GM19240 (cell line): ENCODE measurements at regions not wholly inside any gene's neighbourhood (a gene's known extent, or its start where the extent isn't known, plus 50 kb on each side); places are given as distances from the start of the nearest gene placed in this dataset.

Experiments used
- DNase-seq: peaks from one replicate; pipeline ENCODE4 v3.0.0; 2011; ENCODE audit warnings: low spot score; ENCODE audit not compliant: insufficient read length

DNA sequence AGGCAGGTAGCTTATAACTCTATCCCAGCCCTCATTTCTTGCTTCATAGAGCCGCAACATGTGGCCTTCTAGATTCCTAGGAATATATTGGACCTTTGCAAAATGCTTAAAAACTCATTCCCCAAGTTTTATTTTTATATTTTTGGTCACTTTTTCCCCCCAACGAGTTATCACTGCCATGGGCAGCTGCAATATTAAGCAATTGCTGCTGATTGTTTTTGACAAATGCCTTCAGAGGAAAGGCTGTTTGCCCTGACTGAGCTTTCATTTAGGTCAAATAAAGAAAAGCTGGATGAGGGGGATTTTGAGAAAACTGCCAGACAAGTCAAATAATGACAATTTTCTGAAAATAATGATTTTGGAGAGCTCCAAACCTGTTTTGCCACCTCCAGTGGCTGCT, 976.9 kb upstream of the MBL2 start:
- no peak for DNase-seq

GRCh38 chr10:53748319-53748718, 975.7 kb upstream of the MBL2 start:
- no peak for DNase-seq

DNA sequence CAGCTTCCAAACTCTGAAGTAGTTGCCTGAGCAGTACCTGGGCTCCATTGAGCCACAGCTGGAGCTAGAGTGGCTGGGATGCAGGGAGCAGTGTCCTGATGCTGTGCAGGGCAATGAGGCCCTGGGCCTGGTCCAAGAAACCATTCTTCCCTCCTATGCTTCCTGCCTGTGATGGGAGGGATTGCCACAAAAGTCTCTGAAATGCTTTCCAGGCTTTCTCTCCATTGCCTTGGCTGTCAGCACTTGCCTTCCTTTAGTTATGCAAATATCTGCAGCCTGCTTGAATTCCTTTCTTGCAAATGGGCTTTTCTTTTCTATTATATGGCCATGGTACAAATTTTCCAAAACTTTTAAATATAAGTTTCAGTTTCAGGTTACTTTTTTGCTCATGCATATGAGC, 972.2 kb upstream of the MBL2 start:
- DNase-seq: no peak

- DNase-seq: no peak
Observed at GRCh38 chr10:53744176-53744575, 971.6 kb upstream of the MBL2 start.

- no peak for DNase-seq
Observed at GRCh38 chr10:53737132-53737531, 964.5 kb upstream of the MBL2 start.

DNA sequence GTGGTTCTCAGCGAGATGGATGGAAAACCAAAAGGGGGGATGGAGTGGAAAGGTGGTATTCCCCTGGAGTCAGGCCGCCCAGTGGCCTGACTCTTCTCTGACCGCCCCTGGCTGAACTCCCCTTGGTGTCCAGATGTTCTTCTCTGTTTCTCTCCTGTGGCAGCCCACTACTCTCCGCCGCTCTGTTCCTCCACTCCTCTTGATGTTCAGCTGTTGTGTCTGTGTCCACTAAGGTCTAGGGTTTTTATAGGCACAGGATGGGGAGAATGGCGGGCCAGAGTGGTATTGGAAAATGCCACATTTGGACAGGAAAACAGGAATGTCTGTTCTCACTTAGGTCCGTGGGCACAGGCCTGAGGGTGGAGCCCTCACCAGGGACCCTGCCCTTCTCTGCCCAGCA, 954.3 kb upstream of the MBL2 start:
- DNase-seq: no peak

DNA sequence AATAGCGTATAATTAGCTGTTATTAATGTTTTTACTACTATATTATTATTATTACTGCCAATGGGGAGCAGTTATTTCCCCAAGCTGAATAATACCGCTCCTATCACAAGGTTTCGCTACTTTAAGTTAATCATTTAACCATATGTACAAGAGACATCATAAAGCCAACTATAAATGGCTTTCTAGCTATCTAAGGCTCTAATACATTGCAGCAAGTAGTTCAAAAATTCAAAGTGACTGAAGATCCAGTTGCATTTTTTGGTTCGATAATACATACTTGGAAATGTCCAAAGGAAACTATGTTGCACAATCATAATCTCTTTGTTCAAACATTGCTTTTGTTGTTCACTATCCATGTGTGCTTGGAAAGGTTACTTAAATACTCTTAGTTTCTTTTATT, 952.0 kb upstream of the MBL2 start:
- DNase-seq: no peak

DNA sequence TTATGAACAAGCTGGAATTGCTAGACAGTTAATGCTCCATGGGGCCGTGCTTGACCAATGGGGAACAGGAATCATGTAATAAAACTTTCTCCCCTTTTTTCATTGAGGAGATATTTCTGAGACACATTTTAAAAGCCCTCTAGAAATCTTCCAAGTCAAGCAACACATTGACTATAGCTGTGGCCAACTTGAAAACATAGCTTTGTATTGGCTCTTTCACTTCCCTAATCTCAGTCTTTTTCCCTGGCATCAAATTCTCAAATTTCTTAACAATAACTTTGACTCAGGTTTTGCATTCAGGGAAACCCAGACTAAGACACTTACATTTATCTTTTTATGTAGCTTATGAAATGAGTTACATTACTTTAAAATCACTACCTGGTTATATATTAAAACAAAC, 947.1 kb upstream of the MBL2 start:
- DNase-seq: no peak

DNA sequence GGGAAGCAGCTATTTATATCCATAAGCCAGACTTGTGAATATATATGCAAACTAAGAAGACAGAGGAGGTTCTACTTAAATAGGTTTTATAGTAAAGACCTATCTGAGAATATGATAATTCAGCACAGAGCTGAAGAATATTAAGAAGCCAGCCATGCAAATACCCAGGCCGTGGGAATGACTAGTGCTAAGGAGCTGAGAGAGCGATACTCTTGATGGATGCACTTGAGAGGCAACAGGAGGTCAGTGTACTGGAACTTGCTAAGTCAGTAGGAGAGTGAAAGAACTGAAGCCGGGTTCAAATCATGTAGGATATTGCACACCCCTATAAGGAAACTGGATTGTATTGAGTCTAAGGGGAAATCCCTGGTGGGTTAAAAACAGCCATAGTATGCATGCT, 943.6 kb upstream of the MBL2 start:
- DNase-seq: no peak

DNA sequence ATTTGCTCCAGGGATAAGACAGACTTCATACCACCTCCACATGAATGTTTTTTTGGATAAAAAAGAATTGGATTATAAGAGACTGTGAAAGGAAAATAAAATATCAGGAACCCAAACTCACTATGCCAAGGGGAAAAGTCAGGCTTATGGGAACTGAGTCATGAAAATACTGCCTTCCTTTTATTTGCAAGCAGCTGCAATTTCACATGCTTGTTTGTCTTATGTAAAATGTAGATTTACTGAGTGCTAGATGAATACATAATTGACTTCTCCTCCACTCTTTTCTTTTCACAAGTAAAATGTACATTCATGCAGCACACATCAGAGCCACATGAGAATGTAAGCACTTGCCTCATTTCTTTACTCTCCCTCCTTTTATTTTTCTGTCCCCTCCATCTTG, 940.8 kb upstream of the MBL2 start:
- DNase-seq: no peak

GRCh38 chr10:53702489-53702888, 929.9 kb upstream of the MBL2 start:
- DNase-seq: no peak

DNA sequence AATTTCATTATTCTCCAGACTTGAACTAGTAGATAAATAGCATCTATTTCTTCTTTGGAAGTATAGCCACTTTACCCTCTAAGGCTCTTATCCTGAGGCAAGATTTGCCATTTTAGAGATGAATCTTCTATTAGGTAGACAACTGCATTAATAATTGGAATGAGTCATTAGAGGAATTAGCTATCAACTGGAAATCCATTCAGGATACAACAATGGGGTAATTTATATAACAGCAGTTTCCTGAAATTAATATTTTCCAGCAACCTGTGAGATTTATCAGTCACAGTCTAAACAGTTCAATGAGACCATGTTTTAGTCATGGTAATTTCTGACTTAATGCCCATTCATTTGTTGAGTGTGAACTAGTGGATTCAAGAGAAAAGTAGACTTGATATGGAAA, 928.6 kb upstream of the MBL2 start:
- DNase-seq: no peak

DNA sequence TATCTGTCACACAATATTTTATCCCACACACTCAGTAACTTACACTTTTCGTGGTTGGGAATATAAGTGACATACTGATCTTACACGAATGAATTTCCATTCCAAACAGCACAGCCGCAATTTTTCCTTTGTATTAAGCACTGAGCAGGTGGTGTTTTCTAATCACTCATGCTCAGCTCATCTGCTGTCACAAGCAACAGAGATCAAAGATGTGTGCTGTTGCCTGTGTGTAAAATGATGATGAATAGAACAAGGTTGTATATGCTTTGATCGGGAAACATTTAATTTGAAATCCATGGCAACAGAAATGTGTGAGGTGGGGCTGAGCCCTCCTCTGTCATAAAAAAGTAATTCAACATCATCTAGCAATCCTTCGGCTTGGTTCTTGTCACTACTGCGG, 927.7 kb upstream of the MBL2 start:
- no peak for DNase-seq

GRCh38 chr10:53699684-53700083, 927.1 kb upstream of the MBL2 start:
- DNase-seq: no peak

DNA sequence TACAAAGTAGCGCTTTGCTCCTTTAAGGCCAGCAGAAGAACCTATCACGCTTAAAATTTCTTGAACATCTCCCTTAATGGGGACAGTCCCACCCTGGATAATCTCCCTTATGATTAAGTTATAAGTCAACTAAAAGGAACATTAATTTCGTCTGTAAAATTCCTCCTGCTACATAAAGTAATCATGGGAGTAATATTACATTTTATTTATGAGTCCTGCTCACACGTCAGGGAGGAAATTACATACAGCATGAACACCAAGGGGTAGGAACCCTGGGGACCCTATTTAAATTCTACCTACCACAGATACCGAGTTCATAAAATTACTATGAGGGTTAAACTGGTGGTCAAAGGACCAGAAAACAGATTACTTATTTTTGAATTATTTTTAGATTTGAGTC, 926.6 kb upstream of the MBL2 start:
- DNase-seq: no peak

- DNase-seq: no peak
Observed at GRCh38 chr10:53697038-53697437, 924.5 kb upstream of the MBL2 start.

- DNase-seq: no peak
Observed at GRCh38 chr10:53690524-53691240, 918.1 kb upstream of the MBL2 start.

- no peak for DNase-seq
Observed at GRCh38 chr10:53687800-53688199, 915.2 kb upstream of the MBL2 start.

DNA sequence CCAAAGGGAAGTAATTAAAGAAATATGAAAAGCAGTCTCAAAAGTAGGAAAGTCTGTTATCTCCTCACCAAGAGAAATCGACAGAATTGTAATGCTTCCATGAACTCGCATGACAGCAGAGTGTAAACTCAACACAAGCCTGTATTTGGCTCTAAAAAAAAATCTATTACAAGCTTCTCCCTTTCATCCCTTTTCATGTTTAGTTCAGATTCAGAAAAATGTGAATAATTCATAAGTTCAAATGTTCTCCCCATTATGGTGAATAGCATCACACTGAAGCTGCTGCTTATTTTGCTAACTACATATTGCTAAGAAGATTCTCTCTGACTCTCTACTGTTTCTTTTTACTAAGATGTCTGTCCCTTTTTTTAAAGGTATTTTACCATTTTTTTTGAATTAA, 910.3 kb upstream of the MBL2 start:
- DNase-seq: no peak

- DNase-seq: no peak
Observed at GRCh38 chr10:53682458-53682857, 909.9 kb upstream of the MBL2 start.

- DNase-seq: no peak
Observed at GRCh38 chr10:53679666-53680065, 907.1 kb upstream of the MBL2 start.

- DNase-seq: no peak
Observed at GRCh38 chr10:53675177-53675576, 902.6 kb upstream of the MBL2 start.

DNA sequence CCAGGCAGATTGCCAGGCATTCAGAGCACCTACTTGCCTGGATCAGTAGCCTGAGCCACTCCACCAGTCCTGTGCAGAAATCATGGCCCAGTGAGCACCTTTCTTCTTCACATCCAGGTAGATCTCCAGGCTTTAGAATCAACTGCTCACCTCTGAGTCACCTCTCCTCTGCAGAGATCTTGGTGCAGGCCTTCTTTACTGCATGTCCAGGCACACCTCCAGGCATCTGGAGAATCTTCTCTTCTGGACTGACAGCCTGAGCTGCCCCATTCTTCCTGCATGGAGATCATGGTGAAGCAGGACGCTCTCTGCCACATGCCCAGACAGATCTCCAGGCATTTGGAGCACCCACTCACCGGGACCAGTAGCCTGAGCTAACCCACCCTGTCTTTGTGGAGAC, 894.5 kb upstream of the MBL2 start:
- no peak for DNase-seq
